AML-193 (cell line): ENCODE measurements at regions not wholly inside any gene's neighbourhood (a gene's known extent, or its start where the extent isn't known, plus 50 kb on each side); places are given as distances from the start of the nearest gene placed in this dataset.

ENCODE experiments used
- DNase-seq, 2 experiments: peaks; one replicate each; lab custom pipeline; 2025; lab: John Stamatoyannopoulos, UW

- no peak for DNase-seq
Measured at GRCh38 chr13:86201477-86201876, 402.3 kb upstream of the SLITRK6 start.

GRCh38 chr13:86193281-86193680 lies 394.1 kb upstream of the SLITRK6 start:
- DNase-seq = no peak

- no peak for DNase-seq
Measured at GRCh38 chr13:86188170-86188569, 389.0 kb upstream of the SLITRK6 start.

GRCh38 chr13:86185636-86186035 lies 386.4 kb upstream of the SLITRK6 start:
- DNase-seq = no peak

- no peak for DNase-seq
Measured at GRCh38 chr13:86185107-86185506, 385.9 kb upstream of the SLITRK6 start.

- no peak for DNase-seq
Measured at GRCh38 chr13:86174622-86175021, 375.4 kb upstream of the SLITRK6 start.

GRCh38 chr13:86172961-86173360 lies 373.7 kb upstream of the SLITRK6 start:
- DNase-seq = no peak

- DNase-seq = no peak
Measured at GRCh38 chr13:86161257-86161656, 362.0 kb upstream of the SLITRK6 start.

GRCh38 chr13:86155756-86156155 lies 356.5 kb upstream of the SLITRK6 start:
- DNase-seq = no peak

- DNase-seq = no peak
Measured at GRCh38 chr13:86142080-86142479, 342.9 kb upstream of the SLITRK6 start.

- no peak for DNase-seq
Measured at GRCh38 chr13:86135856-86136255, 336.6 kb upstream of the SLITRK6 start.

- no peak for DNase-seq
Measured at GRCh38 chr13:86121881-86122280, 322.7 kb upstream of the SLITRK6 start.

- DNase-seq = no peak
Measured at GRCh38 chr13:86109107-86109506, 309.9 kb upstream of the SLITRK6 start.

- no peak for DNase-seq
Measured at GRCh38 chr13:86108334-86108733, 309.1 kb upstream of the SLITRK6 start.

- no peak for DNase-seq
Measured at GRCh38 chr13:86098511-86098910, 299.3 kb upstream of the SLITRK6 start.

GRCh38 chr13:86095351-86095750 lies 296.1 kb upstream of the SLITRK6 start:
- no peak for DNase-seq

- no peak for DNase-seq
Measured at GRCh38 chr13:86090181-86090580, 291.0 kb upstream of the SLITRK6 start.

- no peak for DNase-seq
Measured at GRCh38 chr13:86087244-86087643, 288.0 kb upstream of the SLITRK6 start.

- no peak for DNase-seq
Measured at GRCh38 chr13:86085890-86086289, 286.7 kb upstream of the SLITRK6 start.

GRCh38 chr13:86082121-86082520 lies 282.9 kb upstream of the SLITRK6 start:
- no peak for DNase-seq

- no peak for DNase-seq
Measured at GRCh38 chr13:86080340-86080995, 281.2 kb upstream of the SLITRK6 start.

GRCh38 chr13:86066611-86067365 lies 267.6 kb upstream of the SLITRK6 start:
- no peak for DNase-seq

GRCh38 chr13:86052141-86052540 lies 252.9 kb upstream of the SLITRK6 start:
- DNase-seq = no peak
